Esophagus muscularis mucosa (tissue), 4 donors: ENCODE measurements at regions not wholly inside any gene's neighbourhood (a gene's known extent, or its start where the extent isn't known, plus 50 kb on each side); places are given as distances from the start of the nearest gene placed in this dataset.

Experiments used
- DNase-seq: peaks from one replicate; pipeline ENCODE4 v3.0.0-alpha.2; 2017; ENCODE audit errors: extremely low spot score
- H3K27ac ChIP-seq, 4 donors: fragments of 200-600 bp; sonication (generic); replicated peaks in 1 of 4; 1 replicate in 3 of 4; 2 replicates in 1 of 4; pipeline ENCODE4 v1.5.1; 2016 to 2019; ENCODE audit warnings: mild to moderate bottlenecking in 1 of 4
- H3K27me3 ChIP-seq, 4 donors: fragments of 200-600 bp; sonication (generic); one replicate each; pipeline versions ENCODE4 v1.5.1 to v1.6.0; 2016 to 2019
- H3K36me3 ChIP-seq, 4 donors: fragments of 200-600 bp; sonication (generic); one replicate each; pipeline ENCODE4 v1.5.1; 2016 to 2019
- H3K4me1 ChIP-seq, 4 donors: fragments of 200-600 bp; sonication (generic); one replicate each; pipeline ENCODE4 v1.5.1; 2016 to 2019
- H3K4me3 ChIP-seq, 4 donors: fragments of 200-600 bp; sonication (generic); 1 replicate in 2 of 4; 2 replicates in 2 of 4; pipeline ENCODE4 v1.5.1; 2016 to 2019; ENCODE audit warnings: mild to moderate bottlenecking in 4 of 4, moderate library complexity in 1 of 4
- H3K9me3 ChIP-seq, 4 donors: fragments of 200-600 bp; sonication (generic); 1 replicate in 3 of 4; 2 replicates in 1 of 4; pipeline ENCODE4 v1.5.1; 2016 to 2019
- EP300 ChIP-seq: sonication (generic); formaldehyde crosslinking; IDR thresholded peaks from one replicate; pipeline ENCODE4 v1.6.1; 2017; ENCODE audit warnings: antibody characterized with exemption
- POLR2A ChIP-seq: fragments of 450-650 bp; IDR thresholded peaks from one replicate; pipeline ENCODE4 v1.6.1; 2017; ENCODE audit warnings: antibody characterized with exemption, moderate library complexity, mild to moderate bottlenecking, low read depth
- POLR2AphosphoS5 ChIP-seq, 2 donors: sonication (generic); formaldehyde crosslinking; IDR thresholded peaks; one replicate each; pipeline ENCODE4 v1.6.1; 2017; ENCODE audit warnings: antibody characterized with exemption in 2 of 2
- WGBS: methylation state at CpG from one replicate; pipeline ENCODE4 v1.1.5; 2018; 5-methylcytosine and 5-hydroxymethylcytosine counted together
- intact Hi-C: fragments of 100-400 bp; cut with DNase I; formaldehyde crosslinking; loops from one replicate; pipeline ENCODE4 v1.15.1; 2023
- TF ChIP-seq, protein P1 (sequence below), 3 experiments: fragments of 200-600 bp in 2 of 3; fragments of 450-650 bp in 1 of 3; sonication (generic) in 2 of 3; IDR thresholded peaks; one replicate each; pipeline ENCODE4 v1.5.1; 2017 to 2019; ENCODE audit warnings: antibody characterized with exemption in 3 of 3, mild to moderate bottlenecking in 2 of 3, moderate library complexity in 1 of 3

DNA sequence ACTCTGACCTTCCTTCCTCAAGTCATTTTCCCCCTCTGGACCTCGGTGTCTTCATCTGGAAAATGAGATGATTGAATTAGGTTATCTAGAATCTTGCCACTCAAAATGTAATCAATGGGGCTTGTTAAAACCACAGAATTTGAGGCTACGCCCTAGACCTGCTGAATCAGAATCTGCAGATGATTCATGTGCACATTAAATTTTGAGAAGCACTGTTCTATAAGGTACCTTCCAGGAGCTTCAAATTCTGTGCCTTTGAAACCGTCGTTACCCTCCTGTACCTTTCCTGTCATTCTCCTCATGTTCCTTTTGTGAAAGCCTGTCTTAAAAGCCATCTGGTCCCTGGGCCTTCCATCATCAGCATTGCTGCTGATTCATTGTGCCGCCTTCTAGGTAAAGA, 172.4 kb upstream of the TOPAZ1 start:
- peak; percentile 68 for DNase-seq
- intact Hi-C loops, result no loop called here
- Histone ChIP-seq H3K27me3 (peaks cover 0 to 14% (median 0%) of the 10 kb centered on the region in 4 donors), H3K27ac (no peak overlapping the region), H3K36me3 (no peaks in the 10 kb centered on the region), H3K4me3 (no peak overlapping the region), H3K4me1 (peaks cover 0 to 4% (median 0%) of the 10 kb centered on the region in 4 donors), H3K9me3 (no peaks in the 10 kb centered on the region)
- TF ChIP-seq POLR2A, result no peak
- TF ChIP-seq, protein P1, sequence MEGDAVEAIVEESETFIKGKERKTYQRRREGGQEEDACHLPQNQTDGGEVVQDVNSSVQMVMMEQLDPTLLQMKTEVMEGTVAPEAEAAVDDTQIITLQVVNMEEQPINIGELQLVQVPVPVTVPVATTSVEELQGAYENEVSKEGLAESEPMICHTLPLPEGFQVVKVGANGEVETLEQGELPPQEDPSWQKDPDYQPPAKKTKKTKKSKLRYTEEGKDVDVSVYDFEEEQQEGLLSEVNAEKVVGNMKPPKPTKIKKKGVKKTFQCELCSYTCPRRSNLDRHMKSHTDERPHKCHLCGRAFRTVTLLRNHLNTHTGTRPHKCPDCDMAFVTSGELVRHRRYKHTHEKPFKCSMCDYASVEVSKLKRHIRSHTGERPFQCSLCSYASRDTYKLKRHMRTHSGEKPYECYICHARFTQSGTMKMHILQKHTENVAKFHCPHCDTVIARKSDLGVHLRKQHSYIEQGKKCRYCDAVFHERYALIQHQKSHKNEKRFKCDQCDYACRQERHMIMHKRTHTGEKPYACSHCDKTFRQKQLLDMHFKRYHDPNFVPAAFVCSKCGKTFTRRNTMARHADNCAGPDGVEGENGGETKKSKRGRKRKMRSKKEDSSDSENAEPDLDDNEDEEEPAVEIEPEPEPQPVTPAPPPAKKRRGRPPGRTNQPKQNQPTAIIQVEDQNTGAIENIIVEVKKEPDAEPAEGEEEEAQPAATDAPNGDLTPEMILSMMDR (IDR thresholded peaks at IDR 0.05), result no peak
- TF ChIP-seq POLR2AphosphoS5 (IDR thresholded peaks at IDR 0.05), result no peak
- TF ChIP-seq EP300, result no peak
- 69% methylated on average over 5 of the region's 5 CpGs for WGBS

DNA sequence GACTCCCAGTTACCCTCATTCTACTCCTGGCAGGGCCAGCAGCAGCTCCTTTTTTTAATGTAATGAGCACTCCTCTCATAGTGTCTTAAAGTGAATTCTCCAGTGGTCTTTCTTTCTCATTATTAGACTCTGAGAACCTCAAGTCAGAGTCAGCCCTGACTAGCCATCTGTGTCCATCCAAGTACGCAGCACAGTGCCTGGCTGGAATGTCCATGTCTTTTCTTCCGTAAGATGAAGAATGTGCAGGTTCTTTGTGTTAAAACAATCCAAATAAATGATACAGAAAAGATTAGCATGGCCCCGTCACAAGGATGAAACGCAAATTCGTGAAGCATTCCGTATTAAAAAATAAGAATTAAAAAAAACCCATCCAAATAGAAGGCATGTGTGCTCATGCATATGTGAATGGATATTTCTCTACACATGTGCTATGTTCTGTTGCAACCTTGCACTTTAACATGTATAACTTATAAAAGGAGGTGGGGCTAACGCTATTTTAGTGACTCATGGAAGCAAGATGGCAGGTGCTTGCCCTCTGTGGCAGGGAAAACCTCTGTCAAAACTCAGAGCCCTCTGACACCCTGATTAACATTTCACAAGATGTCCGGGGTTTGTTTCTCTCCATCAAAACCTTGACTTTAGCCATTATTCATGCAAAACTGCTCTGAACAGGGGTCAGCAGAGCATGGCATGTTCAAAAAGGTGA, 170.7 kb upstream of the TOPAZ1 start:
- no peaks in the 10 kb centered on the region for H3K9me3 ChIP-seq
- peaks cover 0 to 29% (median 0%) of the 10 kb centered on the region in 4 donors for H3K27me3 ChIP-seq
- H3K4me3 ChIP-seq, result no peak overlapping the region
- H3K36me3 ChIP-seq, result no peaks in the 10 kb centered on the region
- intact Hi-C loops, result no loop called here
- 82% methylated on average over 8 of the region's 8 CpGs for WGBS
- no peaks in the 10 kb centered on the region for H3K4me1 ChIP-seq
- DNase-seq, result peak; percentile 68
- TF ChIP-seq POLR2AphosphoS5 (IDR thresholded peaks at IDR 0.05), result no peak
- no peak for TF ChIP-seq EP300
- H3K27ac ChIP-seq, result no peak overlapping the region

DNA sequence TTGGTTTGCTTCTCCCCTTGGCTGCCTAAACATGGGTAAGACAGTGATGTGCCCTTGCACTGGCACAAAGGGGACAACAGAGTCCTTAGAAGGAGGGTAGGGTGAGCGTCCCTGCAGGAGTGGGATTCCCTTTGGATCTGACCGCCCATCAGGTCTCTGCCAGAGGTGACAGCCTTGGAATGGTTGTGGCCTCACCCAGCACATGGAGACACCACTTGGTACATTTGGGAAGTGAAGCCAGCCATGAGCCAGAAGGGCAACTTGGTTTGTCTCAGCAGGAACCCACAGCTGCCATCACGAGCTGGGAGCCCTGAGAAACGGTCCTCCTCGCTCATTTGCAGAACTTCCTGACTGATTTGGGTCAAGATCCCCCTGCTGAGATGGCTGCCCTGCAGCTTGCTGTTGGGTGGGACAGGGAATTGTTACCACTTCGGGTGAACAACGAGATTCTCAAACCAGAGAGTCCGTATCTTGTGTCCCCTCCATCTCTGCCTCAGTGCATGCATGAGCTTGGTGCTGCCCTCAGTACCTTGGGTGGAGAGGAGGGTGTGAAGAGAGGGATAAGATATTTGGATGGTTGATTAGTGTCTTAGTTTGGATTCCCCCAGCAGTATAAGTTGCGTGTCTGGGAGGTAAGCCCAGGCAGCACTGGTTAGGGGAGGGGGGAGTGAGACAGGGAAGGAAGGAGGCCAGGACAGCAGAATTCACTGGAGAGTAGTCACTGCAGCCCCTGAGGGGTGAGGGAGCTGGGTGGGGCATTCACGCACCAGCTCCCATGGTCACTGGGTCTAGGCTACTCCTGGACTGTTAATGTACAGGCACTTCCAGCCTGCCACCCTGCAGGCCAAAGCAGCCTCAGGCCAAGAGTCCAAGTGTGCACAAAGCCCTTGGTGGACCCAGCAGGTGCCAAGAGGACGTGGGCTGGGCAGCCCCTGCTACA, 168.8 kb upstream of the TOPAZ1 start:
- Histone ChIP-seq H3K9me3 (no peaks in the 10 kb centered on the region), H3K4me3 (no peak overlapping the region), H3K4me1 (no peaks in the 10 kb centered on the region), H3K27ac (no peak overlapping the region), H3K36me3 (no peaks in the 10 kb centered on the region), H3K27me3 (peaks cover 0 to 29% (median 0%) of the 10 kb centered on the region in 4 donors)
- DNase-seq, result peak; percentile 84
- WGBS, result 96% methylated on average over 10 of the region's 11 CpGs
- no peak for TF ChIP-seq POLR2A
- TF ChIP-seq EP300, result no peak
- intact Hi-C loops, result no loop called here

DNA sequence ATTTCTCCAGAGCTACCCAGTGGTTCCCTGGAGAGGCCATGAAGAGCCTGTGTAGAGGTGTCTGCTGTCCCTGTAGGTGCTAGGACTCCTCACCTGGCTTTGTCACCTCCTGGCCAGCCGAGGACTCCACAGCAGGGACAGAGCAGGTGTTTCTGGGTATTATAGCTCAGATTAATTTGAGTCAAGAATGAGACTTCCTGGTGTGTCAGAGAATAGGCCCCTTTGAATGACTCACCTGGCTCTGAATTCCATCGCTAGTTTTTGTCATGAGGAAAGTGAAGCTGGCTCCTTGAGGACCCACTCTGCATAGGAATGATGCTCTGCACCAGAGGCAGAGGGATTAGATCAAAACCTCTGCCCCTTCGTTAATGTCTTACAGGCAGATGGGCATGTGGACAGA, 167.5 kb upstream of the TOPAZ1 start:
- DNase-seq, result peak; percentile 64
- Histone ChIP-seq H3K27me3 (peaks cover 0 to 29% (median 0%) of the 10 kb centered on the region in 4 donors), H3K9me3 (no peaks in the 10 kb centered on the region), H3K4me1 (no peaks in the 10 kb centered on the region), H3K36me3 (no peaks in the 10 kb centered on the region), H3K4me3 (no peak overlapping the region), H3K27ac (no peak overlapping the region)
- intact Hi-C loops, result no loop called here
- 91% methylated on average over 3 of the region's 3 CpGs for WGBS
- TF ChIP-seq, protein P1 (IDR thresholded peaks at IDR 0.05), result no peak
- TF ChIP-seq POLR2AphosphoS5 (IDR thresholded peaks at IDR 0.05), result no peak
- TF ChIP-seq POLR2A, result no peak
- no peak for TF ChIP-seq EP300

DNA sequence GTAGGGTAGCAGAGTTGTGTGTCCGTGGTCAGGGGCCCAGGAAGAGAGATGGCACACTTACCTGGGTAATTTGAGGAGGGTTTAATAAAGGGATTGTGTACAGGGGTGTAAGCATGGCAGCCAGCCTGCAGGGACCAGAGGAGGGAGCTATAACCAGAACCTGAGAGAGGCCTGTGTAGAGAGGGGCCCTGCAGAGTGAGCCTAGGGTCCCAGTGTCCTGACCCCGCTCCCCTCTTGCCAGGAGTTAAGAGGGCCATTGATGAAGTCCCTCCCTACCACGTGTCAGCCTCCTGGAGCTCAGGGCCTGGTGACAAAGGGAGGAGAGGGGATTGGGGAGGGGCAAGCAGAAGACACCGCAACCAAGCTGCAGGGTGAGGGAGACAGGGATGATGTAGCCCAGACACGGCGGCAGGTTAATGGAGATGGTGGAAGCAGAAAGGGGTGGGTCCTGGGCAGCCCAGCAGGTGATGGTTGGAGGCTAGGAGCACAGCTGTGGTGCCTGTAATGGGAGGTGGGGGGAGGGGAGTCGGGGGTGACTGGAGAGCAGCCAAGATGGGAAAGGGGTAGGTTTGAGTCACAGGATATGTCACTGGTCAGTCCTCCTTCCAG, 165.4 kb upstream of the TOPAZ1 start:
- WGBS, result 69% methylated on average over 7 of the region's 7 CpGs
- H3K27ac ChIP-seq, result no peak overlapping the region
- no peaks in the 10 kb centered on the region for H3K9me3 ChIP-seq
- H3K4me3 ChIP-seq, result no peak overlapping the region
- H3K4me1 ChIP-seq, result no peaks in the 10 kb centered on the region
- no peak for TF ChIP-seq POLR2A
- TF ChIP-seq, protein P1 (IDR thresholded peaks at IDR 0.05), result no peak
- TF ChIP-seq POLR2AphosphoS5 (IDR thresholded peaks at IDR 0.05), result no peak
- no peak for TF ChIP-seq EP300
- DNase-seq, result peak; percentile 90
- peaks cover 0 to 37% (median 0%) of the 10 kb centered on the region in 4 donors for H3K27me3 ChIP-seq
- intact Hi-C loops, result no loop called here
- H3K36me3 ChIP-seq, result no peaks in the 10 kb centered on the region
